Cardiac septum (tissue), 1 donor: ENCODE measurements at regions not wholly inside any gene's neighbourhood (a gene's known extent, or its start where the extent isn't known, plus 50 kb on each side); places are given as distances from the start of the nearest gene placed in this dataset.
"Not testable (repeated sequence)": the region's sequence is repeated elsewhere in the genome, so short reads cannot be mapped to it uniquely, and the experiment has no call there.

ENCODE experiments used
- DNase-seq: peaks from one replicate; pipeline ENCODE4 v3.0.0-alpha.2; 2020; ENCODE audit warnings: low spot score
- intact Hi-C: fragments of 100-400 bp; cut with DNase I; formaldehyde crosslinking; loops from one replicate; pipeline ENCODE4 v1.14.0; 2022
- donor health status: DM: no; HTN: no; CAD: no.

- intact Hi-C loops = no loop called here
- DNase-seq = no peak
These were observed 1109.6 kb upstream of the MIR17HG start for GRCh38 chr13:90237852-90238251.

DNA sequence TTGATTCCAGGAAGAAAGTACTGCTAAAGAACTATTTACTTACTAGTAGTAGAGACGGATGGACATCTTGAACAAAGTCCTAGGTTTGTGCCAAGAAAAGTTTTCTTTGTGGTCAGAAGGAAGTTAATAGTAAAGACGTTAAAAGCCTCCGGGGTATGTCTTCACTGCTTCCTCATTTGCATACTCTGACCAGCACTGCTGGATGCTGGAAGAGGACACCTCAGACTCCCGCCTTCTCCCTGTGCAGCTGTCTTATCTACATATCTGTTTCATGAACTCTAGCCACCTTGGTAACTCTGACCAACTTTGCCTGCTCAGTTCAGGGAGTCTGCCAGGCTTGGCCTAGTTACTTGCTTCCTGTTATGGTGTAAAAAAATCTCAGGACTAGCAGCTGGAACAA, 1109.1 kb upstream of the MIR17HG start:
- no peak for DNase-seq
- intact Hi-C loops = no loop called here

- intact Hi-C loops = no loop called here
- DNase-seq = no peak
These were observed 1108.4 kb upstream of the MIR17HG start for GRCh38 chr13:90239130-90239529.

GRCh38 chr13:90246005-90246404, 1101.5 kb upstream of the MIR17HG start:
- no peak for DNase-seq
- intact Hi-C loops = no loop called here

- DNase-seq = no peak
- intact Hi-C loops = no loop called here
These were observed 1100.7 kb upstream of the MIR17HG start for GRCh38 chr13:90246687-90247345.

- no peak for DNase-seq
- intact Hi-C loops = no loop called here
These were observed 1093.7 kb upstream of the MIR17HG start for GRCh38 chr13:90253806-90254205.

DNA sequence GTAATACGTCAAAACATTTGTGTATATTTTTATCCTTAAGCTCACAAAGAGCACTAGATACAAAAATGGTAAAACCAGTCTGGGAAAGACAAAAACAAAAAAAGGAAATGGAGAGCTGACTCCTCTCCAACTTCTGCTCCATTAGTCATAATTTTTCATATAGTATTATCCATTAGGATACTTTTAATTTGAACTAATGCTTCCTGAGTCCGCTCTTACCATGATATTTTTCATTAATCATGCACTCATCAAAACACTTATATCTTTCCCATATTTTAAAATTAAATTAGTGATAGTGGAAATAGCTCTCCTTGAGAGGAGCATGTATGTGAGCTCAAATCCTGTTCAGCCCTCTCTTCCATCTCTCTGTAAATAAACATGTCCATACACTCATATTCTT, 1093.0 kb upstream of the MIR17HG start:
- intact Hi-C loops = no loop called here
- DNase-seq = no peak

DNA sequence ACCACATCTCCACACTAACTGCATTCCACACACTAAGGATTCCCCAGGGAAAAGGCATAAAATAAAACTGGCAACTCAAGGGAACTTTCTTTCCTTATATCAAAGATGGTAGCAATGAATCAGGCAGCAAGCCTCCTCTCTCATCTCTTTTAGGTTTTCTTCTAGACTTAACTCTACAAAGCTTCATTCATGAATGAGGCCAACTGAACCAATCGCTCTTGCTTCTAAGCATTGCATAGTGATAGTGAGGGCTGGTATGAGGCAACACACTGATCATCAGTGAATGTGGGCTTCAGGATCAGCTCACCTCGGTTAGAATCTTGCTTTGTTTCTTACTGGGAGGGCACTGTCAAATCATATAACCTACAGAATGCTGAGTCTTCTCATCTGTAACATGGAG, 1090.7 kb upstream of the MIR17HG start:
- intact Hi-C loops = no loop called here
- DNase-seq = no peak

- intact Hi-C loops = no loop called here
- no peak for DNase-seq
These were observed 1089.4 kb upstream of the MIR17HG start for GRCh38 chr13:90258129-90258528.

DNA sequence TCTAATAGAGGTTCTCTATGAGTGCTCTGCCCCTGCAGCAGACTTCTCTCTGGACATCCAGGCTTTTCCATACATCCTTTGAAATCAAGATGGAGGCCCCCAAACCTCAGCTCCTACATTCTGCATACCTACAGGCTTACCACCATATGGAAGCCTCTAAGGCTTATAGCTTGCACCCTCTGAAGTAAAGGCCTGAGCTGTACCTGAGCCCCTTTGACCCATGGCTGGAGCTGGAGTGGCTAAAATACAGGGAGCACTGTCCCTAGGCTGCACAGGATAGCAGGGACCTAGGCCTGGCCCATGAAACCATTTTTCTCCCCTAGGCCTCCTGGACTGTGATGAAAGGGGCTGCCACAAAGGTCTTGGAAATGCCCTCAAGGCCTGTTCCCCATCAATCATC, 1086.1 kb upstream of the MIR17HG start:
- no peak for DNase-seq
- intact Hi-C loops = no loop called here

DNA sequence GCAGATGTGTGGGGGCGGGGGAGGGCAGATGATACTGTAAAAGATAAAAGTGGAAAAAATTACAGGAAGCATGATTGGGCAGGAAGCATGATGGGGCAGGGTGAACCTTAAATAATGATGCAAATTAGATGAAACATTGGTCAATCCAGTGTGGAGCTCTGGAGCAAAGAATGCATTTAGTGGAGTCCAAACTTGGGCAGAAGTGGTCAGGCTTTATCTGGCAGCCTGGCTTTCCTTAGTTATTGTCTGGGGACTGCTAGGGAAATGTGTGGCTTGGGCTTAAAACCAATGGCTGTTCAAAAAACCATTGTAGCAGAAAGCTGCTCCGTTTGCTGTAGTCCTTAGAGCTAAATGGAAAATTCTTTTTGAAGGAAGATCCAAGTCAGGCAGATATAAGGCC, 1077.3 kb upstream of the MIR17HG start:
- no peak for DNase-seq
- intact Hi-C loops = no loop called here

- intact Hi-C loops = no loop called here
- no peak for DNase-seq
These were observed 1075.1 kb upstream of the MIR17HG start for GRCh38 chr13:90272356-90272755.

- no peak for DNase-seq
- intact Hi-C loops = no loop called here
These were observed 1071.3 kb upstream of the MIR17HG start for GRCh38 chr13:90276216-90276615.

DNA sequence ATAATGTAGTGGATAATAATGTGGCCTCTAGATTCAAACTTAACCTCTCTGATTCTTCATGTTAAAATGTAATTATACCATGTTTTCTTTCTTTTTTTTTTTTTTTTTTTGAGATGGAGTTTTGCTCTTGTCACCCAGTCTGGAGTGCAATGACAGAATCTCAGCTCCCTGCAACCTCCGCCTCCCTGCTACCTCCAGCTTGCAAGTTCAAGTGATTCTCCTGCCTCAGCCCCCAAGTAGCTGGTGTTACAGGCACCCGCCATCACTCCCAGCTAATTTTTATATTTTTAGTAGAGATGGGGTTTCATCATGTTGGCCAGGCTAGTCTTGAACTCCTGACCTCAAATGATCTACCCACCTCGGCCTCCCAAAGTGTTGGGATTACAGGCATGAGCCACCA, 1069.3 kb upstream of the MIR17HG start:
- not testable (repeated sequence) for DNase-seq

DNA sequence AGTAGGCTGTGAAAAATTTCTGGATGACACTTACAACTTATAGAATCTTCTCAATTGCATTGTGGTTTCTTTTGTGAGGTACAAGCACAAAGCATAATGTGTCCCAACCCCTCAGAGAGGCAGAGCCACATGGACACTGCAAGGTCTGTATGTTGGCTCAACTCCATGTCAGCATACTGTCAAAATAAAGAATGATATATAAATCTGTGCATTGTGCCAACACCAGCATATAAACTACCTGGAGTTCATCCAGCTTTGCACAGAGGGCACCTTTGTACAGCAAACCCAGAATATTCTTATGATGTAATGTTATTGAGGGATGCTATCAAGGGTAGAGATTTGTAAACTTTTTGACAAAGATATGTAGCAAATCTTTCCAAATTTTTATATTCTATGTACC, 1065.8 kb upstream of the MIR17HG start:
- DNase-seq = no peak
- intact Hi-C loops = no loop called here

More for the DNA sequence above, 1069.3 kb upstream of the MIR17HG start:
- intact Hi-C loops = not testable (repeated sequence)

- intact Hi-C loops = no loop called here
- no peak for DNase-seq
These were observed 1060.0 kb upstream of the MIR17HG start for GRCh38 chr13:90287521-90287920.

GRCh38 chr13:90293793-90294361, 1053.6 kb upstream of the MIR17HG start:
- intact Hi-C loops = no loop called here
- no peak for DNase-seq

GRCh38 chr13:90299238-90299637, 1048.2 kb upstream of the MIR17HG start:
- DNase-seq = no peak
- intact Hi-C loops = no loop called here

DNA sequence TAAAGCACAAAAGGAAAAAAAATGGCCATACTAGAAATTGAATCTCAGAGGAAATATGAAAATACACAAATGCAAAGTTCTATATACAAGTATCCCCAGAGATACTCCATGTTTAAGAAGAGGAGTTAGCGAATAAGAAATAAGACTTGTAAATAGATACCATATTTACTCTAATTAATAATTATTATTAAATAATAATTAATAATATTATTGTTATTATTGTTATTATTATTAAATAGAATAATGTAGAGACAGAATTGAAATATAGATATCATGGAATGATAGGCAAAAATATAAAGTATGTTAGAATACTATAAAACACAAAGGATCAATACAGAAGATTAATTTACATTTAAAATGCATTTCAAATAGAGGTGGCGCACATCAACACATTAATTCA, 1047.5 kb upstream of the MIR17HG start:
- intact Hi-C loops = no loop called here
- no peak for DNase-seq

- DNase-seq = no peak
- intact Hi-C loops = no loop called here
These were observed 1045.4 kb upstream of the MIR17HG start for GRCh38 chr13:90302107-90302506.

DNA sequence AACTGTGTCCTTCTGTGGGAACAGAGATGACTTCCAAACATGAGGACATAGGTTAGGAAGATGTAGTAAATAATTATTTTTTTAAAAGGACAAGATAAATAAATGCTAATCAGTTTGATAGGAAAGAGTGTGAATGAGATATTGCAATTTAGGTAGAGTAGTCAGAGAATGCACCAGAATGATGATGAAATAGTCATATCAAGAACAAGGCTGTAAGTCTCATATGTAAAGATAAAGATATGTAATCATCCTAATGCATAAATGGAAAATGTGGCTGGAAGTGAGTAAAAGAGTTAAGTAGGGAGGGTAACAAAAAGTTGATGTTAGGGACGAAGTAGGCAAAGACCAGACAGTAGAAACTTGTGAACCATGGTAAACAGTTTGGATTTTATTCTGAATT, 1041.7 kb upstream of the MIR17HG start:
- intact Hi-C loops = no loop called here

GRCh38 chr13:90307136-90307535, 1040.4 kb upstream of the MIR17HG start:
- intact Hi-C loops = no loop called here
- DNase-seq = no peak

More for the DNA sequence above, 1041.7 kb upstream of the MIR17HG start:
- no peak for DNase-seq
